ENCODE measurements at regions not wholly inside any gene's neighbourhood (a gene's known extent, or its start where the extent isn't known, plus 50 kb on each side); places are given as distances from the start of the nearest gene placed in this dataset.
"Not testable (repeated sequence)": the region's sequence is repeated elsewhere in the genome, so short reads cannot be mapped to it uniquely, and the experiment has no call there.

DNA sequence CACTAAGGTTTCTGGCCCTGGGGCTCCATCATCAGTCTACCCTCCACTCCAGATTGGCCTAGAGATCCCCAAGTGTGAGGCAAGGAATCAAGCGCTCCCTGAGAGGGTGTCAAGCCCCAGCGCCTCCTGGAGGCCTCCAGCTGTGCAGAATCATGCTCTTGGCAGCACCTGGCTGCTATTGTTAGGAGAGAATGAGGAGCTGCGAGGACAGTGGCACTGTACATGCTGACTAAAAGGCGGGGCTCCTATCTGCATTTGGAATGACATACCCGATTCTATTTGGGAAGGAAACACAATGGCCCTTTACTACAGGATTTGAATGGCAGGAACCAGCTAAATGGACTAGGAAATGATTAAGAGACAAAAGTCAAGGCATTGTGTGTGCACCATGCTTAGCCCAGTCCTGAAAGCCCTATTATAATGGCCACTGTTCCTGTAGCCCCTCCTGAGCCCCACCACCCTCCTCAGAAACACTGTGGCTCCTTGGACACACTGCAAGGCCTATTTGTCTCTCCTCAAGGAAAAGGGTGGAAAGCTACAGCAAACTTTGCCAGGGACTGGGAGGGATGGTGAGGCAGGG lies 106.1 kb downstream of the KBTBD2 start:
- not testable (repeated sequence) for H3K27ac Mint-ChIP-seq; H3K36me3 Mint-ChIP-seq; H3K4me3 Mint-ChIP-seq; H3K4me1 Mint-ChIP-seq (ENCODE audit: unreplicated experiment); DNase-seq (ENCODE audit: extremely low spot score, unreplicated experiment); H3K27me3 Mint-ChIP-seq; H3K9me3 Mint-ChIP-seq

DNA sequence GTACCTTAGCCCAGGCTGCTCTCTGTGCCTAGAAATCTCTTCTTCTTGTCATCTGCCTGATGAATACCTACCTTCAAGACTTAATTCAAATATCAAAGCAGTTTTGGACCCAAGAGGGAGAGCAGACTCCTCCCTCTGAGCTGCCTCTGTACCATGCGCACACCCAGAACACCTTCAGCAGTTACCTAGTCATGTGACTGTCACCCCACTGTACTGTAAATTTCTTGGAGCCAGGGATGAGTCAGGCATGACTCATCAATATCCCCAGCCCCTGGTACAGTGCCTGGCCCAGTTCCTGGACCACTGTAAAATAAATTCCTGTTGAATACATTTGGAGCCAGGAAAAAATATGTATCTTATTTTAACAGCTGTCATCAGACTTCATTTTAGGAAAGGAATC lies 111.7 kb downstream of the KBTBD2 start:
- not testable (repeated sequence) for H3K4me1 Mint-ChIP-seq (ENCODE audit: unreplicated experiment); DNase-seq (ENCODE audit: extremely low spot score, unreplicated experiment); H3K4me3 Mint-ChIP-seq; H3K27me3 Mint-ChIP-seq; H3K36me3 Mint-ChIP-seq; H3K27ac Mint-ChIP-seq; H3K9me3 Mint-ChIP-seq

DNA sequence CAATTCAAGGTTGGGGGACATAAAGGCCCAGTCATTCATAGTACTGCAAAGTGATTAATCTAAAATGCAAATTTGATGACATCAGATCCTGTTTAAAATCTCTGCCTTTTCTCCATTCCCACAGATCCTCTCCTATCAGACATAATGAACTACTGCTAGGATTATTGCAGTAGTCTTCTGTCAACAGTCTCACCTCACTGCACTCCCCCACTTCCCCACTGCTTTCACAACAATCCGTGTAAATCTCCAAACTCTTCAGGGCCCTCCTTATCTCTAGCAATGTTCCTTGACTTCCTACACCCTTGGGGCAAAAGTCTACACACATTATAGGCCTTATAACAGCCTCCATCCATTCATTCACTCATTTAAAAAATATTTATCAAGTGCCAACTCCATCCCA lies 112.4 kb downstream of the KBTBD2 start:
- no peaks in the 10 kb centered on the region for H3K27me3 Mint-ChIP-seq
- H3K9me3 Mint-ChIP-seq = peaks cover 7% of the 10 kb centered on the region
- DNase-seq (ENCODE audit: extremely low spot score, unreplicated experiment) = no peak
- H3K27ac Mint-ChIP-seq = no peak overlapping the region
- TF ChIP-seq, protein P1, sequence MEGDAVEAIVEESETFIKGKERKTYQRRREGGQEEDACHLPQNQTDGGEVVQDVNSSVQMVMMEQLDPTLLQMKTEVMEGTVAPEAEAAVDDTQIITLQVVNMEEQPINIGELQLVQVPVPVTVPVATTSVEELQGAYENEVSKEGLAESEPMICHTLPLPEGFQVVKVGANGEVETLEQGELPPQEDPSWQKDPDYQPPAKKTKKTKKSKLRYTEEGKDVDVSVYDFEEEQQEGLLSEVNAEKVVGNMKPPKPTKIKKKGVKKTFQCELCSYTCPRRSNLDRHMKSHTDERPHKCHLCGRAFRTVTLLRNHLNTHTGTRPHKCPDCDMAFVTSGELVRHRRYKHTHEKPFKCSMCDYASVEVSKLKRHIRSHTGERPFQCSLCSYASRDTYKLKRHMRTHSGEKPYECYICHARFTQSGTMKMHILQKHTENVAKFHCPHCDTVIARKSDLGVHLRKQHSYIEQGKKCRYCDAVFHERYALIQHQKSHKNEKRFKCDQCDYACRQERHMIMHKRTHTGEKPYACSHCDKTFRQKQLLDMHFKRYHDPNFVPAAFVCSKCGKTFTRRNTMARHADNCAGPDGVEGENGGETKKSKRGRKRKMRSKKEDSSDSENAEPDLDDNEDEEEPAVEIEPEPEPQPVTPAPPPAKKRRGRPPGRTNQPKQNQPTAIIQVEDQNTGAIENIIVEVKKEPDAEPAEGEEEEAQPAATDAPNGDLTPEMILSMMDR (conservative IDR thresholded peaks at IDR 0.05) = no peak
- H3K36me3 Mint-ChIP-seq = no peaks in the 10 kb centered on the region
- H3K4me3 Mint-ChIP-seq = no peak overlapping the region
- H3K4me1 Mint-ChIP-seq (ENCODE audit: unreplicated experiment) = no peaks in the 10 kb centered on the region

DNA sequence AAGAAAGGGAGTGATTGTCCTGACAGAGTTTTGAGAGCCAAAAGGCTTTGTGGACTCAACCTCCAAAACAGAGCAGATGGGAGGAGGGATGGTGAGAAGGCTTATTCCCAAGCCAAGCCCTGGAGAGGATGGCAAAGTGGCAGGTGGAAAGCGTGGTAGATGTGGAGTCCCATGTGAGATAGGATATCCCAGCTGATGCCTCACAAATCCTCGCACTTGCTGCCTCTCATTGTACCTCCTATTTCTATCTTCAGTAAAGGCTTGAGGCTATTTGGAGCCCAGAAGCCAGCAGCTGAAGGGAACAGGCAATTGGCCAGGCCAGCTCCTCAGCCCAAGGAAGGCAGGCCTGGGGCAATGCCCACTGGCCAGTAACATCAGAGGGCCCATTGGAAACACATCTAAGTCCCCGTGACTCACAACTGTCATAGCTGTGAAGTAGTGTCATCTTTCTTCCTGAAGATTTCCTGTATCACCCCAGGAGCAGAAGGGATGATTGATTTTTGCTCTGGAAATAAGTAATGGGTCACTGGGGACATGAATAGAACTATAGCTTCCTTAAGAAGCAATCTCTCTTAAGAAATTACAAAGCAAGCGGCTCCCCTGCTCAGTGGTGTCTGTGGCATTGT lies 114.4 kb downstream of the KBTBD2 start:
- not testable (repeated sequence) for H3K27me3 Mint-ChIP-seq; H3K9me3 Mint-ChIP-seq; H3K4me3 Mint-ChIP-seq; H3K36me3 Mint-ChIP-seq; H3K27ac Mint-ChIP-seq; DNase-seq (ENCODE audit: extremely low spot score, unreplicated experiment); H3K4me1 Mint-ChIP-seq (ENCODE audit: unreplicated experiment)

DNA sequence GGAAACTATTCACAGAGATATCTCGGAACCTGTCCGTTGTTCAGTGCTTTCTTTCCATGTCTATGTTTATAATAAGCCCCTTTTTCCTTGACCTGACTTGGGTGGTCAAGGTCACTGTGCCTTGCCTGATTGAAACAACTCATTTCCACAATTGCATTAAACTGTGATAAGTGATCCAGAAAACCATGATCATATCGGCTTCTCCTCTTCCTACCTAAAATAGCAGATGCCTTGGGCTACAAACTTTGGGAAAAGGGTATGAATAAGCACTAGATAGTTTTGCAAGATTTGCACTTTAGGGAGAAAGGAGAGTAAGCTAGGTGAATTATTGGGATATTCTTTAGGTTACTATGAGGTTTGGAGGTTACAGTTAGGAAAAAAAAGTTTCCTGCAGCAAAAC lies 115.2 kb downstream of the KBTBD2 start:
- not testable (repeated sequence) for H3K27me3 Mint-ChIP-seq; H3K4me1 Mint-ChIP-seq (ENCODE audit: unreplicated experiment); DNase-seq (ENCODE audit: extremely low spot score, unreplicated experiment); H3K27ac Mint-ChIP-seq; H3K4me3 Mint-ChIP-seq; H3K9me3 Mint-ChIP-seq; H3K36me3 Mint-ChIP-seq

DNA sequence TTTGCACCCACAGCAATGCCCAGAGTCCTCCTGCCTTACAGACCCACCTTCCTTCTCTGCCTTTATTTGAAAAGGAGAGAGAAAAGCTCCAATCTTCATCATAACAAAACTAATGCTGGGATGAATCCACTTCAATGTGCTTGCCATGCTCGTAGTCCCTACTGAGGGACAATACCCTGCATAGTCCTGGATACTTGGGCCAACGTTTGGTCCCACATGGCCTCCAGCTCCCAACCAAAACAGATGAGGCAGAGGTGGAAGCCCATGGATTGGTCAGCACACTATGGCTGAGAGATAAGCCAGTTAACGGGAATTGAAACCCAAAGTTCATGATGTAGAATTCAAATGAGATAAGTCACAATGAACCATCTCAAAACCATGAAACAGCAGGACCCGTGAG lies 115.8 kb downstream of the KBTBD2 start:
- not testable (repeated sequence) for H3K4me1 Mint-ChIP-seq (ENCODE audit: unreplicated experiment); H3K27me3 Mint-ChIP-seq; H3K9me3 Mint-ChIP-seq; H3K27ac Mint-ChIP-seq; H3K36me3 Mint-ChIP-seq; H3K4me3 Mint-ChIP-seq; DNase-seq (ENCODE audit: extremely low spot score, unreplicated experiment)

DNA sequence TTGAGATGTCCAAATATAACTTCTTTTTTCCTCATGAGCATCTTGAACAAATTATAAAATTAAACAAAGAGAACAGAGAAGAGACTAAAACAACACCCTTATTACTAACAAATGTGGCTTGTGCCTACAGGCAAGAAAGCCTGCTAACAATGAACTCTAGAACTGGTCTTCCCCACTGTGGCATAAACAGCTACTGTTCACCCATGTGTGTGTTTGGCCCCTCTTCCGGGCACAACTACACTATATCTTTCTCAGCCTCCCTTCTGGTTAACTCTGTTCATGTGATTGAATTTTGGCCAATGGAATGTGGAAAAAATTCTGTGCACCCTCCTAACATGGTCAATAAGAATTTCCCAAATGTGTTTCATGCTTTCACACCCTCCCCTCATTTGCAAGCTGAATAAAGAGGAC lies 117.0 kb downstream of the KBTBD2 start:
- no peak overlapping the region for H3K4me3 Mint-ChIP-seq
- no peaks in the 10 kb centered on the region for H3K9me3 Mint-ChIP-seq
- H3K36me3 Mint-ChIP-seq = no peaks in the 10 kb centered on the region
- H3K27me3 Mint-ChIP-seq = no peaks in the 10 kb centered on the region
- no peak overlapping the region for H3K27ac Mint-ChIP-seq
- H3K4me1 Mint-ChIP-seq (ENCODE audit: unreplicated experiment) = no peaks in the 10 kb centered on the region
- TF ChIP-seq, protein P1 (conservative IDR thresholded peaks at IDR 0.05) = no peak
- no peak for DNase-seq (ENCODE audit: extremely low spot score, unreplicated experiment)

DNA sequence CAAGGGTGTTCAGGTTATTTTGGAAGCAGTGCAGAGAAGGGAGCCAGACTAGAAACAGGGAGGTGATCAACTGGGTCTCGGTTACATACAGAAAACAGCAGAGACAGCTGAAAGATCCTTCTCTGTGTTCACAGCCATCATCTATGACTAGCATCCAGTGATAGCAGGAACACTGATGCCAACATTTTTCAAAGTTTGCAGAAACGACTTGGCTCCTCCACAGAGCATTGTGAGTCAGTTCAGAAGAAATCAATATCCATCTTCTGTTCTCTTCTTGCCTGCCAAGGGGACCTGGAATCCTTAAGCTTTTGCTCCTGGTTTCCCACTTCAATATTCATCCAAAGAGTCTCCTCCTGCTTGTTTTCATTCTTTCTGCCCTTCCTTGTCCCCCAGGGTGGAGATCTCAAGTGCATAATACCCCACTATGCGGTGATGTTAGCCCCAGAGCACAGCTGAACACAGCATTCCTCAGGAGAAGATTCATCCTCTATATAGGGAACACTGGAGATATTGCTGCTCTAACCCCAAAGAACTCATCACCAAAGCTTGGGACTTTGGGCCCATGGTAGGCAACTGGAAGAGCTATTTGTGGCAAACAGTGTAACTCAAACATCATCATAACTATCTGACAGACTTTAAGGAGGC lies 122.6 kb downstream of the KBTBD2 start:
- H3K9me3 Mint-ChIP-seq = peaks cover 11% of the 10 kb centered on the region
- not testable (repeated sequence) for H3K4me1 Mint-ChIP-seq (ENCODE audit: unreplicated experiment); H3K36me3 Mint-ChIP-seq; DNase-seq (ENCODE audit: extremely low spot score, unreplicated experiment); H3K27ac Mint-ChIP-seq; H3K4me3 Mint-ChIP-seq; H3K27me3 Mint-ChIP-seq

DNA sequence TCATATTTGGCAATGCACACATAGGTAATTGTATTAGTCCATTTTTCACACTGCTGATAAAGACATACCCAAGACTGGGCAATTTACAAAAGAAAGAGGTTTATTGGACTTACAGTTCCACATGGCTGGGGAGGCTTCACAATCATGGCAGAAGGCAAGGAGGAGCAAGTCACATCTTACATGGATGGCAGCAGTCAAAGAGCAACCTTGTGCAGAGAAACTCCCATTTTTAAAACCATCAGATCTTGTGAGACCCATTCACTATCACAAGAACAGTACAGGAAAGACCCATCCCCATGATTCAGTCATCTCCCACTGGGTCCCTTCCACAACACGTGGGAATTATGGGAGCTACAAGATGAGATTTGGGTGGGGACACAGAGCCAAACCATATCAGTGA lies 123.2 kb downstream of the KBTBD2 start:
- not testable (repeated sequence) for H3K27ac Mint-ChIP-seq; DNase-seq (ENCODE audit: extremely low spot score, unreplicated experiment); H3K36me3 Mint-ChIP-seq; H3K4me1 Mint-ChIP-seq (ENCODE audit: unreplicated experiment); H3K4me3 Mint-ChIP-seq
- peaks cover 12% of the 10 kb centered on the region for H3K27me3 Mint-ChIP-seq
- peaks cover 11% of the 10 kb centered on the region for H3K9me3 Mint-ChIP-seq

All from type B pancreatic cell (in vitro differentiated cells).